ENCODE measurements at regions not wholly inside any gene's neighbourhood (a gene's known extent, or its start where the extent isn't known, plus 50 kb on each side); places are given as distances from the start of the nearest gene placed in this dataset.

DNA sequence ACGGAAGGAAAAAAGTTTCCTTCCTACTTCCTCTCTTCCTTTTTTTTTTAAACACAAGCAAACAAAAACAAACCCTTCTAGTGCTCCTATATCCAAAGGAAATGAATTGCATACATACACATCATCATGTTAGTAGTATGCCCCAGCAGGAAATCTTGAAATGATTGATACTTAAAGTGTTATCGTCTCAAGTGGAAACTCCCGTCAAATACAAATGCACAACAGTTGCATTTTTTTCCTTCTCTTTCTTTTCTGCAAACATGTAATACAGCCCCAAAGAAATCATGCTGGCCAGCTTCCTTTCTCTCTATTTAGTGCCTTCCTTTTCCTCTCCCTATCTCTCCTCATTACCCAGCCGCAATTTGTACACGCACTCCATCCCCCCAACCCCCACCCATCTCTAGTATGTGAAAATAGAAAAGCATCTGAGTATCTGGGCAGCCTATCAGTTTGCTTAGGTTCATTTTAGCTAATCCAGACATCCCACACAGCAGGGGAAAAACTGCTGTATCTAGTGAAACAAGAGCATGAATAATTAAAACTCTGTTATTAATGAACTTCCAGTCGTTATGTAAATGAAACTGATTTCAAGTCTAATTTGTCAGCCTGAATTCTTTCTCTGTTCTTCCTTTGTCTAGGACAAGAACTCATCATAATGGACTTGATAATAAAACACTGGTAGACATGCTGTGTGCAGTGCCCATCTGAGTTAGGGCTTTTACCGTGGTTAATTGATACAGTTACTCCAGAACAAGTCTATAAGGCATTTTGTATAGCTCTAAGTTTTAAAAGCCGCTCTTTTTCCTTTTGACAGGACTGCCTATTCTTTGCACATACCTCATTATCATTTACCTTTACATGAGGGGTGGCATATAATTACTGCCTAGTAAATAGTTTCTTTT lies 336.5 kb upstream of the ADGRL2 start:
- H4K91ac ChIP-seq (ENCODE audit: low read length), result no peak overlapping the region
- H3K4me1 ChIP-seq (ENCODE audit: control insufficient read depth, insufficient read depth, low read depth, low read length), result no peaks in the 10 kb centered on the region
- no peak overlapping the region for H3K9ac ChIP-seq (ENCODE audit: low read length)
- H3K27me3 ChIP-seq (ENCODE audit: control insufficient read depth in 1 of 2, insufficient read depth in 1 of 2, low read length in 2 of 2), result no peaks in the 10 kb centered on the region
- H3K9me3 ChIP-seq (ENCODE audit: control insufficient read depth, low read length), result no peaks in the 10 kb centered on the region
- H2BK12ac ChIP-seq (ENCODE audit: low read length in 2 of 2), result no peak overlapping the region
- no peak overlapping the region for H2BK120ac ChIP-seq (ENCODE audit: low read depth, low read length)
- no peak overlapping the region for H3K4ac ChIP-seq (ENCODE audit: low read depth in 1 of 2, low read length in 2 of 2)
- H3K27ac ChIP-seq (ENCODE audit: low read length, poor library complexity, severe bottlenecking), result no peak overlapping the region
- H2AFZ ChIP-seq (ENCODE audit: low read depth, low read length), result no peak overlapping the region
- H3K79me1 ChIP-seq (replicated peaks; ENCODE audit: low read length, poor library complexity, severe bottlenecking), result no peaks in the 10 kb centered on the region
- H4K8ac ChIP-seq (ENCODE audit: low read length), result no peak overlapping the region
- H3K36me3 ChIP-seq (ENCODE audit: control insufficient read depth in 1 of 2, insufficient read depth in 2 of 2, low read depth in 1 of 2, low read length in 2 of 2), result no peaks in the 10 kb centered on the region
- no peak overlapping the region for H3K14ac ChIP-seq (ENCODE audit: low read length in 2 of 2)
- no peak overlapping the region for H2BK15ac ChIP-seq (ENCODE audit: low read depth, poor library complexity, severe bottlenecking)
- no peak overlapping the region for H3K18ac ChIP-seq (ENCODE audit: low read depth in 1 of 2, low read length in 2 of 2)
- WGBS, result 18% methylated on average over 5 of the region's 8 CpGs
- DNase-seq, result peak; percentile 46
- H3K4me2 ChIP-seq (ENCODE audit: low read length, poor library complexity, severe bottlenecking), result no peak overlapping the region
- no peak overlapping the region for H2BK5ac ChIP-seq (ENCODE audit: low read depth, low read length, poor library complexity, severe bottlenecking)
- H3K23ac ChIP-seq (ENCODE audit: low read length in 2 of 2), result no peak overlapping the region
- no peak overlapping the region for H3K4me3 ChIP-seq (ENCODE audit: insufficient read depth in 1 of 2, low read depth in 1 of 2, low read length in 2 of 2)
- H2AK5ac ChIP-seq (ENCODE audit: low read length, severe bottlenecking), result no peak overlapping the region

DNA sequence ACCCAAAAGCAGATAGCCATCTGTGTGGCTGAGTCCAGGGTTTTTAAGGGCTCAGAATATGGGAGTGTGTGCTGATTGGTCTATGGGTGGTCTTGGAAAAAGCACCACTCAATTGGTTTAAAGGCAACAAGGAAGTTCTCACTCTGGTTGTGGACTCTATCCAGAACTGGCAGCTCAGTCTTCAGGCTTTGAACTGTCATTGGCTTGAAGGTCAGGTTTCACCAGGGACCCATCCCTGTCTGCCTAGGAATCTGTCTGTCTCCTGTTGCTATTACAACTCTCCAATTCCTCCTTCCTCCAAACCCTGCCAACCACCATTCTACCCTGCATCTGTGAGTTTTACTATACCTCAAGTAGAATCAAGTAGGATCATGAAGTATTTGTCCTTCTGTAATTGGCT lies 341.7 kb upstream of the ADGRL2 start:
- no peaks in the 10 kb centered on the region for H3K79me1 ChIP-seq (replicated peaks; ENCODE audit: low read length, poor library complexity, severe bottlenecking)
- no peak overlapping the region for H3K4me3 ChIP-seq (ENCODE audit: insufficient read depth in 1 of 2, low read depth in 1 of 2, low read length in 2 of 2)
- no peak overlapping the region for H3K27ac ChIP-seq (ENCODE audit: low read length, poor library complexity, severe bottlenecking)
- H4K91ac ChIP-seq (ENCODE audit: low read length), result no peak overlapping the region
- H3K36me3 ChIP-seq (ENCODE audit: control insufficient read depth in 1 of 2, insufficient read depth in 2 of 2, low read depth in 1 of 2, low read length in 2 of 2), result no peaks in the 10 kb centered on the region
- no peak overlapping the region for H3K9ac ChIP-seq (ENCODE audit: low read length)
- H3K4me2 ChIP-seq (ENCODE audit: low read length, poor library complexity, severe bottlenecking), result no peak overlapping the region
- H2BK12ac ChIP-seq (ENCODE audit: low read length in 2 of 2), result no peak overlapping the region
- H2BK120ac ChIP-seq (ENCODE audit: low read depth, low read length), result no peak overlapping the region
- H2BK15ac ChIP-seq (ENCODE audit: low read depth, poor library complexity, severe bottlenecking), result no peak overlapping the region
- H3K4me1 ChIP-seq (ENCODE audit: control insufficient read depth, insufficient read depth, low read depth, low read length), result no peaks in the 10 kb centered on the region
- no peak overlapping the region for H3K14ac ChIP-seq (ENCODE audit: low read length in 2 of 2)
- H2AK5ac ChIP-seq (ENCODE audit: low read length, severe bottlenecking), result no peak overlapping the region
- H3K23ac ChIP-seq (ENCODE audit: low read length in 2 of 2), result no peak overlapping the region
- no peak overlapping the region for H2AFZ ChIP-seq (ENCODE audit: low read depth, low read length)
- peak overlapping the region in 1 of 2 experiments; percentile 48 for H3K18ac ChIP-seq (ENCODE audit: low read depth in 1 of 2, low read length in 2 of 2)
- no peak overlapping the region for H4K8ac ChIP-seq (ENCODE audit: low read length)
- no peak overlapping the region for H2BK5ac ChIP-seq (ENCODE audit: low read depth, low read length, poor library complexity, severe bottlenecking)
- no peaks in the 10 kb centered on the region for H3K9me3 ChIP-seq (ENCODE audit: control insufficient read depth, low read length)
- no peak for DNase-seq
- H3K4ac ChIP-seq (ENCODE audit: low read depth in 1 of 2, low read length in 2 of 2), result no peak overlapping the region
- no peaks in the 10 kb centered on the region for H3K27me3 ChIP-seq (ENCODE audit: control insufficient read depth in 1 of 2, insufficient read depth in 1 of 2, low read length in 2 of 2)

DNA sequence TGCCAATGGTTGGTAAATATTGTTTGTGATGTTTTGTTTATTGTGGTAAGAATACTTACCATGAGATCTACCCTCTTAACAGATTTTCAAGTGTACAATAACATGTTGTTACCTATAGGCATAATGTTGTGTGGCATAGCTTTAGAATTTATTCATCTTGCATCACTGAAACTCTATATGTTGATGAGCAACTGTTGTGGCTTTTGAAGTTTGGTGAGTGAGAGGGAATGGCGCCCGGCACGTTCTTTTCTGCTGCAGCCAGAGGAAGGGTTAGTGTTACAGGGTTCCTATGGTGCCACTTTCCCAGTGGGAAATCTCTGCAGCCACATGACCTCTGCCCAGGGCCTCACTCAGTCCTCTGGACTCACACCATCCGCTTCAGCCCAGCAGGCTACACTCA lies 342.5 kb upstream of the ADGRL2 start:
- Histone ChIP-seq H3K79me1 (replicated peaks; ENCODE audit: low read length, poor library complexity, severe bottlenecking) (no peaks in the 10 kb centered on the region), H3K4me3 (ENCODE audit: insufficient read depth in 1 of 2, low read depth in 1 of 2, low read length in 2 of 2) (no peak overlapping the region), H2AK5ac (ENCODE audit: low read length, severe bottlenecking) (no peak overlapping the region), H2AFZ (ENCODE audit: low read depth, low read length) (no peak overlapping the region), H2BK15ac (ENCODE audit: low read depth, poor library complexity, severe bottlenecking) (no peak overlapping the region), H3K18ac (ENCODE audit: low read depth in 1 of 2, low read length in 2 of 2) (no peak overlapping the region), H3K4me1 (ENCODE audit: control insufficient read depth, insufficient read depth, low read depth, low read length) (no peaks in the 10 kb centered on the region), H3K4ac (ENCODE audit: low read depth in 1 of 2, low read length in 2 of 2) (peak overlapping the region in 1 of 2 experiments; percentile 13), H3K9ac (ENCODE audit: low read length) (no peak overlapping the region), H3K36me3 (ENCODE audit: control insufficient read depth in 1 of 2, insufficient read depth in 2 of 2, low read depth in 1 of 2, low read length in 2 of 2) (no peaks in the 10 kb centered on the region), H3K27ac (ENCODE audit: low read length, poor library complexity, severe bottlenecking) (no peak overlapping the region), H3K27me3 (ENCODE audit: control insufficient read depth in 1 of 2, insufficient read depth in 1 of 2, low read length in 2 of 2) (no peaks in the 10 kb centered on the region), H2BK5ac (ENCODE audit: low read depth, low read length, poor library complexity, severe bottlenecking) (no peak overlapping the region), H3K4me2 (ENCODE audit: low read length, poor library complexity, severe bottlenecking) (no peak overlapping the region), H3K23ac (ENCODE audit: low read length in 2 of 2) (peak overlapping the region in 1 of 2 experiments; percentile 14), H3K14ac (ENCODE audit: low read length in 2 of 2) (peak overlapping the region in 1 of 2 experiments; percentile 61), H4K8ac (ENCODE audit: low read length) (no peak overlapping the region), H2BK120ac (ENCODE audit: low read depth, low read length) (no peak overlapping the region), H3K9me3 (ENCODE audit: control insufficient read depth, low read length) (no peaks in the 10 kb centered on the region), H4K91ac (ENCODE audit: low read length) (peak overlapping the region; percentile 72), H2BK12ac (ENCODE audit: low read length in 2 of 2) (peak overlapping the region; percentile 49 to 94)
- WGBS, result 80% methylated on average over 4 of the region's 4 CpGs
- DNase-seq, result no peak

DNA sequence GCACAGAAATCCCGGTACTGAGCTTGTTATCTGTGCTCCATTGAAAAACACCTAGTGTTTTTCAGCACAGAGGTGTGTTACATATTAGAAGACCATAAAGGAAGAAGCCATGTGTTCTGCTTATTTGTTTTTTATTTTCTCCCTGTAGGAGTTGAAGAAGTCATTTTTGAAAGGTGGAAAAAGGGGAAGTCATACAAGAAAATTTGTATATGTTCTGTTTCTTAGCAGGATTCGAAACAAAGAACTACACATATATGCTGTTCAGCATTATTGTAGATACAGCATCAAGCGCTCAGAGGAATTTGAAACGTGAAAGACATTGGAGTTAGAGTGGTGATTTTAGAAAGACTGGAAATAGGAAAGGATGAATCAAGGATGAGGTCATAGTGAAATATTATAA lies 345.3 kb upstream of the ADGRL2 start:
- no peak overlapping the region for H3K9ac ChIP-seq (ENCODE audit: low read length)
- H2BK12ac ChIP-seq (ENCODE audit: low read length in 2 of 2), result no peak overlapping the region
- no peak overlapping the region for H3K27ac ChIP-seq (ENCODE audit: low read length, poor library complexity, severe bottlenecking)
- no peaks in the 10 kb centered on the region for H3K36me3 ChIP-seq (ENCODE audit: control insufficient read depth in 1 of 2, insufficient read depth in 2 of 2, low read depth in 1 of 2, low read length in 2 of 2)
- no peak overlapping the region for H2BK120ac ChIP-seq (ENCODE audit: low read depth, low read length)
- no peak overlapping the region for H4K8ac ChIP-seq (ENCODE audit: low read length)
- no peaks in the 10 kb centered on the region for H3K79me1 ChIP-seq (replicated peaks; ENCODE audit: low read length, poor library complexity, severe bottlenecking)
- WGBS, result 97% methylated on average over 4 of the region's 4 CpGs
- no peaks in the 10 kb centered on the region for H3K27me3 ChIP-seq (ENCODE audit: control insufficient read depth in 1 of 2, insufficient read depth in 1 of 2, low read length in 2 of 2)
- H3K18ac ChIP-seq (ENCODE audit: low read depth in 1 of 2, low read length in 2 of 2), result no peak overlapping the region
- no peaks in the 10 kb centered on the region for H3K4me1 ChIP-seq (ENCODE audit: control insufficient read depth, insufficient read depth, low read depth, low read length)
- no peak overlapping the region for H2AFZ ChIP-seq (ENCODE audit: low read depth, low read length)
- no peak overlapping the region for H4K91ac ChIP-seq (ENCODE audit: low read length)
- no peak overlapping the region for H3K23ac ChIP-seq (ENCODE audit: low read length in 2 of 2)
- no peak overlapping the region for H3K4me2 ChIP-seq (ENCODE audit: low read length, poor library complexity, severe bottlenecking)
- H2AK5ac ChIP-seq (ENCODE audit: low read length, severe bottlenecking), result no peak overlapping the region
- H3K4ac ChIP-seq (ENCODE audit: low read depth in 1 of 2, low read length in 2 of 2), result no peak overlapping the region
- no peak overlapping the region for H2BK5ac ChIP-seq (ENCODE audit: low read depth, low read length, poor library complexity, severe bottlenecking)
- no peak overlapping the region for H3K4me3 ChIP-seq (ENCODE audit: insufficient read depth in 1 of 2, low read depth in 1 of 2, low read length in 2 of 2)
- no peak for DNase-seq
- no peaks in the 10 kb centered on the region for H3K9me3 ChIP-seq (ENCODE audit: control insufficient read depth, low read length)
- no peak overlapping the region for H2BK15ac ChIP-seq (ENCODE audit: low read depth, poor library complexity, severe bottlenecking)
- H3K14ac ChIP-seq (ENCODE audit: low read length in 2 of 2), result no peak overlapping the region

Data from mesenchymal stem cell (in vitro differentiated cells and primary cell).